ENCODE measurements at regions not wholly inside any gene's neighbourhood (a gene's known extent, or its start where the extent isn't known, plus 50 kb on each side); places are given as distances from the start of the nearest gene placed in this dataset.

DNA sequence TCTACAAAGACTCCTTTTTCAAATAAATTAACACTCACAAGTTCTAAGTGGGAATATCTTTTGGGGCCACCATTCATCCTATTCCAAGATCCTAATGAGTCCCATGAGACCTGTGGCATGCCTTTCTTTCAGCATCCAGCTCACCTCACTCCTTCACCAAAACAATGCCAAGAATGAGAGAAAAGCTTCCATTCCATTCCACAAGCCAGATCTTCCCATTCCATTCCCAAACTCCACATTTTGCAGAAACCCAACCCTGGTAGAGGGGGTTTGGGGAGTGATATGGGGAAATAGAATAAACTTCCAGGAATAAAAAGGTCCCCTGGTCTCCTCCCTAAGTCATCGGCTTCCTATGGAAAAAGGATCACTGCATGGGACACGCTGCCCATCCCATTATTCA, 392.2 kb downstream of the NPIPA8 start:
- TF ChIP-seq SUZ12 (IDR thresholded peaks at IDR 0.05; ENCODE audit: extremely low read depth, insufficient read depth, insufficient read length) (no peak), ZNF274 (IDR thresholded peaks at IDR 0.05; ENCODE audit: low read depth, low read length) (no peak)
